Adrenal gland (tissue), 9 donors: ENCODE measurements at regions not wholly inside any gene's neighbourhood (a gene's known extent, or its start where the extent isn't known, plus 50 kb on each side); places are given as distances from the start of the nearest gene placed in this dataset.

Experiments used
- DNase-seq, 7 donors: peaks; one replicate each; pipeline ENCODE4 v3.0.0-alpha.2; 2019 to 2020
- H3K27ac ChIP-seq, 5 donors: fragments of 200-600 bp; sonication (generic) in 4 of 5; 1 replicate in 3 of 5; 2 replicates in 2 of 5; pipeline versions ENCODE4 v1.5.1 to v1.8.0; 2016 to 2020; ENCODE audit warnings: mild to moderate bottlenecking in 1 of 5
- H3K27me3 ChIP-seq: fragments of 200-600 bp; 2 replicates; pipeline ENCODE4 v1.8.0; 2021
- H3K36me3 ChIP-seq, 2 donors: fragments of 200-600 bp; replicated peaks in 1 of 2; 1 replicate in 1 of 2; 2 replicates in 1 of 2; pipeline versions ENCODE4 v1.5.1 to v1.8.0; 2018 to 2022
- H3K4me1 ChIP-seq, 2 donors: fragments of 200-600 bp; replicated peaks in 1 of 2; 1 replicate in 1 of 2; 2 replicates in 1 of 2; pipeline versions ENCODE4 v1.5.1 to v1.8.0; 2018 to 2021
- H3K4me3 ChIP-seq, 4 donors: fragments of 200-600 bp; sonication (generic) in 3 of 4; one replicate each; pipeline ENCODE4 v1.5.1; 2016 to 2018
- H3K9me3 ChIP-seq, 3 donors: fragments of 200-600 bp; sonication (generic) in 1 of 3; replicated peaks in 1 of 3; 1 replicate in 2 of 3; 2 replicates in 1 of 3; pipeline versions ENCODE4 v1.5.1 to v1.8.0; 2016 to 2021
- POLR2A ChIP-seq, 2 donors: fragments of 450-650 bp; IDR thresholded peaks; one replicate each; pipeline ENCODE4 v1.6.1; 2017; ENCODE audit warnings: antibody characterized with exemption in 2 of 2, mild to moderate bottlenecking in 2 of 2, moderate library complexity in 1 of 2
- WGBS, 4 donors: extraction: QIAGEN DNeasy Blood & Tissue Kit in 2 of 4; methylation state at CpG; one replicate each; pipeline versions ENCODE4 v1.1.5 to v1.1.7; 2013 to 2017; 5-methylcytosine and 5-hydroxymethylcytosine counted together
- intact Hi-C, 2 donors: fragments of 100-400 bp; cut with DNase I; formaldehyde crosslinking; loops; one replicate each; pipeline versions ENCODE4 v1.14.1 to v1.15.0; 2022 to 2023
- TF ChIP-seq, protein P1 (sequence below), 6 experiments: fragments of 450-650 bp in 4 of 6; fragments of 200-600 bp in 2 of 6; sonication (generic) in 1 of 6; IDR thresholded peaks; 1 replicate in 5 of 6; 2 replicates in 1 of 6; pipeline versions ENCODE4 v1.5.1 to v1.8.0; 2016 to 2021; ENCODE audit warnings: antibody characterized with exemption in 6 of 6, mild to moderate bottlenecking in 2 of 6, moderate library complexity in 1 of 6
- donor health status: healthy with polysubstance abuse.
- donor health status: Bipolar disorder and iron deficiency.
- donor health status: DM: yes; HTN: yes; CAD: no.
- donor health status: DM: no; HTN: no; CAD: no.
- donor health status: DM: no; HTN: no; CAD: no.

DNA sequence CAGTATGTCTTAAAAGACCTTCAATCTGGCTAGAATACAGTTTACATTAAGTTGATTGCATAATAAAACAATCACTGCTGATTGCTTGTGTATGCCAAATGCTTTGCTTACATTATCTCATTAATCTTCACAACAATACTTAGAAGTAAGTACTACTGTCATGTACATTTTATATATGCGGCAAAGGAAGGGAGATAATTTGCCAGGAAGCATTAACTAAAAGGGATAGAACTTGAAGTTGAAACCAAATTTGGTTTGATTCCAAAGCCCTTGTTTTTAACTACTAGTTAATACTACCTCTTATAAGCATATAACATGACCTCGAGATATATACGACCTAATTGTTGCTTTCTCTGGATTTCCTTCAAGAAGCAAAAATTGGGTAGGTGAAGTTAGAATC is 155.8 kb downstream of the NTMT2 start:
- no peaks in the 10 kb centered on the region for H3K4me1 ChIP-seq
- no peaks in the 10 kb centered on the region for H3K36me3 ChIP-seq
- H3K27ac ChIP-seq: no peak overlapping the region
- no peaks in the 10 kb centered on the region for H3K27me3 ChIP-seq
- H3K9me3 ChIP-seq: no peaks in the 10 kb centered on the region
- 81 to 89% (median 85%) methylated on average over 3 of the region's 3 CpGs for WGBS, 4 donors
- intact Hi-C loops: no loop called here
- TF ChIP-seq, protein P1, sequence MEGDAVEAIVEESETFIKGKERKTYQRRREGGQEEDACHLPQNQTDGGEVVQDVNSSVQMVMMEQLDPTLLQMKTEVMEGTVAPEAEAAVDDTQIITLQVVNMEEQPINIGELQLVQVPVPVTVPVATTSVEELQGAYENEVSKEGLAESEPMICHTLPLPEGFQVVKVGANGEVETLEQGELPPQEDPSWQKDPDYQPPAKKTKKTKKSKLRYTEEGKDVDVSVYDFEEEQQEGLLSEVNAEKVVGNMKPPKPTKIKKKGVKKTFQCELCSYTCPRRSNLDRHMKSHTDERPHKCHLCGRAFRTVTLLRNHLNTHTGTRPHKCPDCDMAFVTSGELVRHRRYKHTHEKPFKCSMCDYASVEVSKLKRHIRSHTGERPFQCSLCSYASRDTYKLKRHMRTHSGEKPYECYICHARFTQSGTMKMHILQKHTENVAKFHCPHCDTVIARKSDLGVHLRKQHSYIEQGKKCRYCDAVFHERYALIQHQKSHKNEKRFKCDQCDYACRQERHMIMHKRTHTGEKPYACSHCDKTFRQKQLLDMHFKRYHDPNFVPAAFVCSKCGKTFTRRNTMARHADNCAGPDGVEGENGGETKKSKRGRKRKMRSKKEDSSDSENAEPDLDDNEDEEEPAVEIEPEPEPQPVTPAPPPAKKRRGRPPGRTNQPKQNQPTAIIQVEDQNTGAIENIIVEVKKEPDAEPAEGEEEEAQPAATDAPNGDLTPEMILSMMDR (IDR thresholded peaks at IDR 0.05): no peak
- no peak for TF ChIP-seq POLR2A (IDR thresholded peaks at IDR 0.05)
- DNase-seq: no peak
- no peak overlapping the region for H3K4me3 ChIP-seq

DNA sequence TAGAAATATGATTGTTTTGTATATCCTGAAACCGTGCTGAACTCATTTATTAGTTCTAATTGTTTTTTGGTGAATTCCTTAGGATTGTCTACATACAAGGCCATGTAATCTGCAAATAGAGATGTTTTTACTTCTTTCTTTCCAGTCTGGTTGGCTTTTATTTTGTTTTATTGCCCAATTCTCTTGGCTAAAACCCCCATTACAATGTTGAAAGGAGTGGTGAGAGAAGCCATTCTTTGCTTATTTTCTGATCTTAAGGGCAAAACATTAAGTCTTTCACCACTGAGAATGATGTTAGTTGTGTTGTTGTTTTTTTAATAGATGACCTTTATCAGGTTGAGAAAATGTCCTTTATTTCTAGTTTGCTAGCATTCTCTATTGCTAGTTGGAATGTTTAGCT is 157.3 kb downstream of the NTMT2 start:
- H3K27ac ChIP-seq: no peak overlapping the region
- no peaks in the 10 kb centered on the region for H3K36me3 ChIP-seq
- no peak overlapping the region for H3K4me3 ChIP-seq
- intact Hi-C loops: no loop called here
- H3K9me3 ChIP-seq: no peaks in the 10 kb centered on the region
- WGBS, 4 donors: 71 to 88% (median 79%) methylated on average over 1 of the region's 1 CpG
- DNase-seq: no peak
- TF ChIP-seq, protein P1 (IDR thresholded peaks at IDR 0.05): no peak
- no peak for TF ChIP-seq POLR2A (IDR thresholded peaks at IDR 0.05)
- H3K4me1 ChIP-seq: no peaks in the 10 kb centered on the region
- no peaks in the 10 kb centered on the region for H3K27me3 ChIP-seq

DNA sequence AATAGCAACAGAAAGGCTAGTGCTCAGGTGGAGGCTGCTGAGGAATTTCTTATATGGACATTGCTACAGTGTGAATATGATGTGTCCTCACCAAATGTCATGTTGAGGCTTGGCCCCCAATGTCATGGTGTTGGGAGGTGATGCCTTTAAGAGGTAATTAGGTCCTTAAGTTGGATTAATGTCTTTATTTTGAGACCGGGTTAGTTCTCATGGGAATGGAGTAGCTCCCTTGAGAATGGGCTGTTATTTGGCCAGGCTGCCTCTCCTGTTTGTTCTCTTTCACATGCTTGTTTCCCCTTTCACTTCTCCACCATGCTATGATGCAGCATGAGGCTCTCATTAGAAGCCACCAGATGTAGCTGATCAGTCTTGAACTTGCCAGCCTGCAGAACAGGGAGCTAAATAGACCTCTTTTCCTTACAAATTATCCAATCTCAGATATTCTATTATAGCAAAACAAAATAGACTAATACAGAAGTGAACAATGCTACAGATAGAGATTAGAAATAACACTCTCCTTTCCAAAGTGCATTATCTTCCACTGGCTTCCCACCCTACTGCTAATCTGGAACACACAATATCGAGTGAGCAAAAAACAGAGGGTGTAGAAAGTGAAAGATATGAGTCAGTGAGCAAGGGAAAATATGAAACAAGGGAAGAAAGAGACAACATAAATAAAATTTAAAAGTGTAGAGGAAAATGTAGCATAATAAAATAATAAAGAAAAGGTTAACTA is 160.2 kb downstream of the NTMT2 start:
- TF ChIP-seq, protein P1 (IDR thresholded peaks at IDR 0.05): no peak
- no peak for TF ChIP-seq POLR2A (IDR thresholded peaks at IDR 0.05)
- intact Hi-C loops: no loop called here
- Histone ChIP-seq H3K4me1 (no peaks in the 10 kb centered on the region), H3K4me3 (no peak overlapping the region), H3K27me3 (no peaks in the 10 kb centered on the region), H3K27ac (no peak overlapping the region), H3K9me3 (no peaks in the 10 kb centered on the region), H3K36me3 (no peaks in the 10 kb centered on the region)
- WGBS, 4 donors: 71 to 83% (median 75%) methylated on average over 2 of the region's 2 CpGs
- no peak for DNase-seq

DNA sequence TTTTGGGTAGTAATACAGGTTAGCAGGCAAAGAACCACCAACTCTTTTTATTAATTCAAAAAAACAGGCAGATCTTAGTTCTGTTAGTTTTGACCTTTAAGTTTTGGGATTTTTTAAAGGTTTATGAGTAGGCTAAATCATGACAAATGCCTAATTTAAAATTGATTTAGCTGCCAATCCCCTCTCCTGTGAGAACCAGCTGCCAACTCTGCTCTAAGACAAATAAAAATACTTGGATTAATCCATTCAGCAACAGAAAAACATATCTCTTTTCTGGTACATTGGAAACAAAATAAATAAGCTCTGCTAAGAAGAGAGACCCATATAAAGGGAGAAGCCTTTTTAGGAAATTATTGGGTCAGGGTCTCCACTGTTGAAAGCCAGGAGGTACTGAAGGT is 160.8 kb downstream of the NTMT2 start:
- no peaks in the 10 kb centered on the region for H3K4me1 ChIP-seq

More for the DNA sequence above, 160.8 kb downstream of the NTMT2 start:
- intact Hi-C loops: no loop called here
- Histone ChIP-seq H3K36me3 (no peaks in the 10 kb centered on the region), H3K27me3 (no peaks in the 10 kb centered on the region), H3K27ac (no peak overlapping the region), H3K4me3 (no peak overlapping the region), H3K9me3 (no peaks in the 10 kb centered on the region)
- DNase-seq: no peak
- TF ChIP-seq, protein P1 (IDR thresholded peaks at IDR 0.05): no peak
- TF ChIP-seq POLR2A (IDR thresholded peaks at IDR 0.05): no peak
